ENCODE measurements at regions not wholly inside any gene's neighbourhood (a gene's known extent, or its start where the extent isn't known, plus 50 kb on each side); places are given as distances from the start of the nearest gene placed in this dataset.

DNA sequence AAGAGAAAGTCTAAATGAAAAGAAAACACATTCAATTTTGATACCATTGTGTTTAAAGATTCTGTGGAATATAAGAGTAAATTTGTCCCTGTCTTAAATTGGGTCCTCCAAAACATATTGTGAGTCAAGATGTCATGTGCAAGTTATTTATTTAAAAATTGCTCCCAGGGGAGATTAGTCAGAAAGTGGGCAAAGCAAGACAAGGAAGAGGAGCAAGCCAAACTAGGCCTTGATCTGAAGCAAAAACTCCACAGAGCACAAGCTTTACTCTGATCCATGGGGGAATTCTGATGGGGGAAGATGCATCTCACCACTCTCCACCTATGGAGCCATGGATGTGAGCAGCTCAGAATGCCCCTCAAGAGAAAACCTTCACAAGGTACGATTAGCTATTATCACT is 342.8 kb upstream of the IL12A start:
- no peaks in the 10 kb centered on the region for H3K9me3 Mint-ChIP-seq
- H3K27ac Mint-ChIP-seq: no peak overlapping the region
- DNase-seq: no peak
- H3K27me3 Mint-ChIP-seq: no peaks in the 10 kb centered on the region
- H3K4me3 Mint-ChIP-seq: no peak overlapping the region
- H3K36me3 Mint-ChIP-seq (ENCODE audit: low read depth): no peaks in the 10 kb centered on the region
- H3K4me1 Mint-ChIP-seq: no peaks in the 10 kb centered on the region
- no peak for ATAC-seq

DNA sequence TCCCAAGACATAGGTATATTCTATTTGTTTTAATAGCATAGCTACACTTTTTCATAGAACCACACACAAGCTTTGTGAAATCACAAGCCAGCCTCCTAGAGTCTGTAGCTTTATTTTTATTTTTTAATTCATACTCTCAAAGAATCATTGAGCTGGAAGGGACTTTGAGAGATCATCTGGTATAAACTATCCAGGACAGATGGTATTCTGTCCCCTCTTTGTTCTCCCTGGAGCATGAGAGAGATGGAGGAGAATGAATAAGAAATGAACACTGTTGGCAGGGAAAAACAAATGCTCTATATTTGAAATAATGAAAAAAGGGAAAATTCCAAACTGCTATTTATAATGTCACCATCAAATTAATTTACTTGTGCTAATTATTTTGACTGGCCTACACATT is 338.7 kb upstream of the IL12A start:
- H3K4me1 Mint-ChIP-seq: no peaks in the 10 kb centered on the region
- no peak overlapping the region for H3K4me3 Mint-ChIP-seq
- H3K36me3 Mint-ChIP-seq (ENCODE audit: low read depth): no peaks in the 10 kb centered on the region
- ATAC-seq (no peak), DNase-seq (no peak)
- H3K27ac Mint-ChIP-seq: no peak overlapping the region
- no peaks in the 10 kb centered on the region for H3K9me3 Mint-ChIP-seq
- peaks cover 3% of the 10 kb centered on the region for H3K27me3 Mint-ChIP-seq

DNA sequence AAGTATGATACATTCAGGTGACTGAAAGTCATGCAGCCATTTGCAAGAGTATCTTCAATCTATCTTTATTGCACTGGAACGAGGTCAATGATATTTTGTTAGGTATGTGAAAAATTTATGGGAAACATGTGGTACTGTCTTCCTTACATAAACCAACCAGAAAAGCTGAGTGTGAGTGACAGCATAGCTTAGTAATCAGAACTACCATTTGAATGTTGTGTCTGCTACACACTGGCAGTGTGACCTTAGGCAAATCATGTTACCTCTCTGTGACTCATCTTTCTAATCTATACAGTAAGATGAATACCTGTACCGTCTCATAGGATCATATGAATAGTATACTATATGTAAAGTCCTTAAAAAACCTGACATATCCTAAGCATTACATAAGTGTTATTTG is 337.9 kb upstream of the IL12A start:
- Mint-ChIP-seq H3K27me3 (peaks cover 3% of the 10 kb centered on the region), H3K4me1 (no peaks in the 10 kb centered on the region), H3K27ac (no peak overlapping the region), H3K4me3 (no peak overlapping the region), H3K9me3 (no peaks in the 10 kb centered on the region), H3K36me3 (ENCODE audit: low read depth) (no peaks in the 10 kb centered on the region)
- DNase-seq (no peak), ATAC-seq (no peak)

DNA sequence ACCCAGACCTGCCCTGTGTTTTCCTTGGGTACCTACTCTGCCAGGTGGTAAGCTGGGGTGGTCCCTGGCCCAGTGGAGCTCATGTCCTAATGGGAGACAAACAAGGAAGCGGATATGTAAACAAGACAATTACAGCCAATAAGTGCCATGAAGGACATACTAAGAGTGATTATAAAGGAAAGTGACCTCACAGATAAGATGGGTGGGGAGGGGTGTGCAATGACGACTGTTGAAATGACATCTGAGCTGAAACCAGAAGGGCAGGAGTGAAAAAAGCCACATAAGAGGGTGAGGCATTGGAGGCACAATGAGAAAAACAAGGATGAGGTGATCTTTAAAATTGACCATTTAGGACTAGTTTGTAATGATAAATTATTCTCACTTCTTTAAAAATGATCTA is 336.2 kb upstream of the IL12A start:
- Mint-ChIP-seq H3K4me1 (no peaks in the 10 kb centered on the region), H3K9me3 (no peaks in the 10 kb centered on the region), H3K27me3 (peaks cover 3% of the 10 kb centered on the region), H3K4me3 (no peak overlapping the region), H3K36me3 (ENCODE audit: low read depth) (no peaks in the 10 kb centered on the region), H3K27ac (no peak overlapping the region)
- DNase-seq (no peak), ATAC-seq (no peak)

DNA sequence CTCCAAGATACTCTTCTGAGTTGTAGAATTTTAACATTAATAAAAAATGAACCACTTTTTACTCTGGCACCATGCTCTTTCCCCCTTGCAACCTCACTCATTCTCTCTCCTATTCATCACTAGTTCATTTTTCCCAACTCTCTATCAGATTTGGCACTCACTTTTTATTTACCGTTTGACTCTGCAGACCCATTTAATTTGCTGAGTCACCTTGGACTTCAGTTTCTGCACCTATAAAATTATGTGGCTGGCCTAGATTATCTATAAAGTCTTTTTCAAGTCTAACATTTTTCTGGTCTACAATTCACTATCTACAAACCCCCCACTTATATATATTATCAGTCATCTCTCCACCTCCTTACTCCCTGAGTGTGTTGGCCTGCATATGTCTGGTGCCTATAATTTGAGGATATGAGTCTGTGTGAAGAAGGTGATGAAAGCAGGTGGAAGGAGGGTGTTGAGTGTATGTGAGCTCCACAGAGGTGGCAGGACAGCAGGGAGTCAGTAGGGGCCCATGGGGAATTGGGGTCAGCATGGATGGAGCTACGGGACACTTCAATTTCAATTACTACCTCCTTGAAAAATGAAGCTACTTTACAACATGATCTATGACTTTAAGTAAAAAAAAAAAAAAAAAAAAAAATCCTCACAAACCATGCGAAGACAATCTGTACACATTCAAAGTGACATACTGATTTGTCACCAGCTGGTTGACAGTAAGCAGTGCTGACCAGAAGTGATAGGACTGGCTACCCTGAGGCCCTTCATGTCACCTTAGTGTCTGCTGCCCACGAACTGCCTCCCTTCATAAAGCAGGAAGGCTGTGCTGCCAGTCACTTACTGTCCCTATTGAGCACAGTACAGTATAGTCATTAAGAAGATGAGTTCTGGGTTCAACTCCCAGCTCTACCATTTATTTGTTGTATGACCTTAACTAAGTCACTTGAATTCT is 334.2 kb upstream of the IL12A start:
- Mint-ChIP-seq H3K9me3 (no peaks in the 10 kb centered on the region), H3K4me1 (no peaks in the 10 kb centered on the region), H3K27me3 (peaks cover 3% of the 10 kb centered on the region), H3K27ac (no peak overlapping the region), H3K4me3 (no peak overlapping the region), H3K36me3 (ENCODE audit: low read depth) (no peaks in the 10 kb centered on the region)
- DNase-seq: no peak
- no peak for ATAC-seq

DNA sequence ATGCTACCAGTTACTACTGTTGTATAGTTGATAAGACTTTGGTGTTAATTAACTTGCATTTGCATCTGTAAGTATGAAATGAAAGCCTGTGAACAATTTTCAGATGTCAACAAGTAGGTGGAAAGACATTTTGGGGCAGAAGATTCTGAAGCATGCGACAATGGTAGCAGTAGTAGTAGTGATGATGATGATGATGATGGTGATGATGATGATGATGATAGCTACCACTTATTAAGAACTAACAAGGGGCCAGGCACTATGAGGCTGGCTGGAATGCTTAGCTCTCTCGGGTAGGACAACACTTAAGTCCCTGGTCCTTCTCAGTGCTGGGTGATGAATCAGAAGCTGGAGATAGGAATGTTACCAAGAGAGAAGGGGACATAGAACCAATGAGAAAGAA is 333.4 kb upstream of the IL12A start:
- Mint-ChIP-seq H3K9me3 (no peaks in the 10 kb centered on the region), H3K27me3 (peaks cover 3% of the 10 kb centered on the region), H3K4me1 (no peaks in the 10 kb centered on the region), H3K4me3 (no peak overlapping the region), H3K27ac (no peak overlapping the region), H3K36me3 (ENCODE audit: low read depth) (no peaks in the 10 kb centered on the region)
- ATAC-seq (no peak), DNase-seq (no peak)

DNA sequence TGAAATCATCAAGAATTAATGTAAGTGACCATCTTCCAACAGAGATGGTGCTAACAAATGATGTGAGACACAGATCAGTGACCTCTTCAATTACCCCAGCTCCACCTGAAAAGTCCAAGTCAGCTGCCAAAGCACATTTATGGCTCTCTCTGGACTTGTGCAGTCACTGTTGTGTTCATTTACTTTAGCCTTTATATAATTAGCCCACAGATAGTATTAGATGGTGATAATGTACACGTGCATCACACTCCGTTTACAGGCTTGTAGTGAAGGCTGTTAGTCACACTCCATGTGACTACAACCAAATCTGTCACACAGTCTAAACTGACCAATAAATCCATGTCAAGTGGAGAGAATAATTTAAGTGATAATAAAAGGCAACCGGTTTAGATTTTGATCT is 331.5 kb upstream of the IL12A start:
- Mint-ChIP-seq H3K4me1 (no peaks in the 10 kb centered on the region), H3K36me3 (ENCODE audit: low read depth) (no peaks in the 10 kb centered on the region), H3K4me3 (no peak overlapping the region), H3K9me3 (peaks cover 5% of the 10 kb centered on the region), H3K27me3 (peaks cover 3% of the 10 kb centered on the region), H3K27ac (no peak overlapping the region)
- ATAC-seq: no peak
- DNase-seq: no peak

DNA sequence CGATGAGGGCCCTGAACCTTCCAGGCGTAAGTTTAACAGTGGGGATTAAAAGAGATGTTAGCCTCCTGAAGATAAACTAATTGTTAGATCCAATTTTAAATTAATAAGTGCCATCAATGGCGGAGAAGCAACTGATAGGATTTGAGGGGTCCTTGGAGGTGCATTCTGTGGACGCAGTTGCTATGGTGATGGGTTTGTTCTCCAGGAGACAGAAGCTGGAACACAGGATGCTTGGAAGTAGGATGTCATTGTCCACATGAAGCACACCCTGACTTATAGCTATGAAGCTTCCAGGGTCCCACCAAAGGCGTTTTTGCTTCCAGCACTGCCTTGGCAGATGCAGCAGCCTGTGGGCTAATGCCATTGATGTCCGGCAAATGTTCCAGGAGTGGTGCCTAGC is 331.0 kb upstream of the IL12A start:
- Mint-ChIP-seq H3K4me3 (no peak overlapping the region), H3K4me1 (no peaks in the 10 kb centered on the region), H3K27ac (no peak overlapping the region), H3K36me3 (ENCODE audit: low read depth) (no peaks in the 10 kb centered on the region), H3K9me3 (peaks cover 7% of the 10 kb centered on the region), H3K27me3 (peaks cover 3% of the 10 kb centered on the region)
- ATAC-seq (no peak), DNase-seq (no peak)

GRCh38 chr3:159660326-159660725 is 328.3 kb upstream of the IL12A start:
- Mint-ChIP-seq H3K4me1 (no peaks in the 10 kb centered on the region), H3K27ac (no peak overlapping the region), H3K27me3 (no peaks in the 10 kb centered on the region), H3K9me3 (peaks cover 7% of the 10 kb centered on the region), H3K36me3 (ENCODE audit: low read depth) (no peaks in the 10 kb centered on the region), H3K4me3 (no peak overlapping the region)
- no peak for DNase-seq
- no peak for ATAC-seq

- Mint-ChIP-seq H3K27ac (no peak overlapping the region), H3K36me3 (ENCODE audit: low read depth) (no peaks in the 10 kb centered on the region), H3K4me3 (no peak overlapping the region), H3K4me1 (no peaks in the 10 kb centered on the region), H3K27me3 (no peaks in the 10 kb centered on the region), H3K9me3 (peaks cover 7% of the 10 kb centered on the region)
- ATAC-seq (no peak), DNase-seq (no peak)
Measured at GRCh38 chr3:159660901-159661300, 327.7 kb upstream of the IL12A start.

DNA sequence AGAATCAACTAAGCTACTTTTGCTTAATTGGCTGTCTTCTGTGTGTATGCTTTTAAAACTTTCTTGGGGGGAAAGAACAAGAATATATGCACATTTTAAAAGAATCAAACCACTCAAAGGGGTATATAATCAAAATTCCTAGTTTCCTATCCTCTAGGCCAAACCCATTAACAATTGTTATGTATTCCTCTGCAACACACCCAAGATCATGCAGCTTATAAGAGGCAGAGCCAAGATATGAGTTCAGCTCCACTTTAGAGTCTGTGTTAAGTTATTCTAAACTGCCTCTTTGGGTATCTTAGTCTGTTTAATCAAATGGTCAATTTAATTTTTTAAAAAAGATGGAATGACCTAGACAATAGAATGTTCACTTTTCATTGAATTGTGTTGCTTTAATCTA is 326.1 kb upstream of the IL12A start:
- peaks cover 1% of the 10 kb centered on the region for H3K27me3 Mint-ChIP-seq
- no peak overlapping the region for H3K4me3 Mint-ChIP-seq

DNA sequence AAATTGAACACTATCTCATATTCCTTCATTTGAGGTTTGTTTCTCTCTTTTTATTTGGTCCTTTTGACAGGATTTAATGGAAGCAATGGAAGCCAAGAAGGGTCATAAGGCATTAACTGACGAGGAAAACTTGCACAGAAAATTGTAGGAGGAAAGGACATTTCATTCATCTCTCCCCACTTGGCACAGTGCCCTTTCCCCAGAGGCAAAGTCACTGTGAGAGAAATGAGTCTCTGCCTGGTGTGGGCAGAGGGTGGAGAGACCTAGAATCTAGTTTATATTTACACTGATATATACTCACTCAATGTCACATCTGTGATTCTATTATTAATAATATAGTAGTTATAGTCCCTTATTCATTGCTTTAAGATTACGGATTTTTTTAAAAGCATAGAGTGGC is 324.6 kb upstream of the IL12A start:
- DNase-seq: no peak
- H3K4me1 Mint-ChIP-seq: no peaks in the 10 kb centered on the region
- H3K36me3 Mint-ChIP-seq (ENCODE audit: low read depth): no peaks in the 10 kb centered on the region
- peaks cover 1% of the 10 kb centered on the region for H3K27me3 Mint-ChIP-seq
- no peak overlapping the region for H3K27ac Mint-ChIP-seq
- peaks cover 7% of the 10 kb centered on the region for H3K9me3 Mint-ChIP-seq
- ATAC-seq: no peak
- H3K4me3 Mint-ChIP-seq: no peak overlapping the region

More for the DNA sequence above, 326.1 kb upstream of the IL12A start:
- Mint-ChIP-seq H3K36me3 (ENCODE audit: low read depth) (no peaks in the 10 kb centered on the region), H3K27ac (no peak overlapping the region), H3K9me3 (peaks cover 7% of the 10 kb centered on the region), H3K4me1 (no peaks in the 10 kb centered on the region)
- DNase-seq (no peak), ATAC-seq (no peak)

DNA sequence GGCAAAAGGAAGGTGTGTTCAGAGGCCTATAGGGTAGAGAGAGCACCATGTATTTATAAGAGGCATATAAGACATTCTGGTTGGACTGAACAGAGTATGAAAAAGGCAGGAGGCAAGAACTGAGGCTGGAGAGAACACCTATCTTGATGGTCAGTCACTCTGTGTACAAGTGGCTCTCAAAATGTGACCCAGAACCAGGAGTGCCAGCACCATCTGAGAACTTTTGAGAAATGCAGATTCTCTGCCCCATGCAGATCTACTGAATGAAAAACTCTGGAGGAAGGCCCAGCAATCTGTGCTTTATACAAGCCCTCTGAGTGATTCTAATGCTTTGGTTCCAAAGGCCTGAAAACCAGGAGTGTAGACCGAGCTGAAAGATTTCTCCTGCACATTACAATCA is 324.0 kb upstream of the IL12A start:
- Mint-ChIP-seq H3K4me1 (no peaks in the 10 kb centered on the region), H3K27me3 (peaks cover 1% of the 10 kb centered on the region), H3K4me3 (no peak overlapping the region), H3K36me3 (ENCODE audit: low read depth) (no peaks in the 10 kb centered on the region), H3K27ac (no peak overlapping the region), H3K9me3 (peaks cover 7% of the 10 kb centered on the region)
- ATAC-seq (no peak), DNase-seq (no peak)

GRCh38 chr3:159667261-159667660 is 321.4 kb upstream of the IL12A start:
- Mint-ChIP-seq H3K4me1 (no peaks in the 10 kb centered on the region), H3K4me3 (no peak overlapping the region), H3K36me3 (ENCODE audit: low read depth) (no peaks in the 10 kb centered on the region), H3K9me3 (peaks cover 2% of the 10 kb centered on the region), H3K27me3 (peaks cover 1% of the 10 kb centered on the region), H3K27ac (no peak overlapping the region)
- DNase-seq: no peak
- no peak for ATAC-seq

GRCh38 chr3:159668461-159668860 is 320.2 kb upstream of the IL12A start:
- Mint-ChIP-seq H3K4me1 (no peaks in the 10 kb centered on the region), H3K4me3 (no peak overlapping the region), H3K36me3 (ENCODE audit: low read depth) (no peaks in the 10 kb centered on the region), H3K9me3 (no peaks in the 10 kb centered on the region), H3K27me3 (peaks cover 1% of the 10 kb centered on the region), H3K27ac (no peak overlapping the region)
- DNase-seq (no peak), ATAC-seq (no peak)

All from activated naive CD8-positive, alpha-beta T cell treated with anti-CD3 and anti-CD28 coated beads, Interleukin-2, amount 50 U/mL, for 24 hours (primary cell).